Thyroid gland (tissue), 4 donors: ENCODE measurements at regions not wholly inside any gene's neighbourhood (a gene's known extent, or its start where the extent isn't known, plus 50 kb on each side); places are given as distances from the start of the nearest gene placed in this dataset.

Experiments
- DNase-seq, 2 donors: peaks; one replicate each; pipeline ENCODE4 v3.0.0-alpha.2; 2019
- H3K27ac ChIP-seq, 3 donors: fragments of 200-600 bp; sonication (generic); 1 replicate in 2 of 3; 2 replicates in 1 of 3; pipeline ENCODE4 v1.5.1; 2016 to 2019; ENCODE audit warnings: mild to moderate bottlenecking in 1 of 3, moderate library complexity in 1 of 3
- H3K27me3 ChIP-seq: fragments of 200-600 bp; sonication (generic); one replicate; pipeline ENCODE4 v1.5.1; 2019
- H3K36me3 ChIP-seq, 2 donors: fragments of 200-600 bp; sonication (generic); one replicate each; pipeline ENCODE4 v1.5.1; 2016 to 2019
- H3K4me1 ChIP-seq, 2 donors: fragments of 200-600 bp; sonication (generic); one replicate each; pipeline ENCODE4 v1.5.1; 2017 to 2019
- H3K4me3 ChIP-seq, 3 donors: fragments of 200-600 bp; sonication (generic); replicated peaks in 1 of 3; 1 replicate in 2 of 3; 2 replicates in 1 of 3; pipeline ENCODE4 v1.5.1; 2016; ENCODE audit warnings: mild to moderate bottlenecking in 1 of 3
- H3K9me3 ChIP-seq: fragments of 200-600 bp; sonication (generic); one replicate; pipeline ENCODE4 v1.5.1; 2017
- CTCF ChIP-seq, 6 experiments: fragments of 200-600 bp in 3 of 6; fragments of 450-650 bp in 3 of 6; sonication (generic) in 3 of 6; IDR thresholded peaks; one replicate each; pipeline ENCODE4 v1.5.1; 2016 to 2019; ENCODE audit warnings: antibody characterized with exemption in 6 of 6, mild to moderate bottlenecking in 2 of 6, inconsistent platforms in 1 of 6, moderate library complexity in 1 of 6
- POLR2A ChIP-seq, 2 donors: fragments of 450-650 bp; IDR thresholded peaks; one replicate each; pipeline ENCODE4 v1.6.1; 2017; ENCODE audit warnings: antibody characterized with exemption in 2 of 2, mild to moderate bottlenecking in 2 of 2, moderate library complexity in 1 of 2
- WGBS, 2 donors: methylation state at CpG; one replicate each; pipeline ENCODE4 v1.1.5; 2017; 5-methylcytosine and 5-hydroxymethylcytosine counted together
- intact Hi-C: fragments of 100-400 bp; cut with DNase I; formaldehyde crosslinking; loops from one replicate; pipeline ENCODE4 v1.15.1; 2023

- WGBS, 2 donors, result 88 to 91% methylated on average over 3 of the region's 3 CpGs
- no peak for DNase-seq
- no peak overlapping the region for H3K27ac ChIP-seq
- TF ChIP-seq POLR2A (IDR thresholded peaks at IDR 0.05), result no peak
- peak in 1 of 6 experiments; percentile 34 for TF ChIP-seq CTCF (IDR thresholded peaks at IDR 0.05)
- H3K4me1 ChIP-seq, result peaks cover 0 to 6% of the 10 kb centered on the region in 2 donors
- intact Hi-C loops, result no loop called here
- H3K9me3 ChIP-seq, result no peaks in the 10 kb centered on the region
- H3K4me3 ChIP-seq, result no peak overlapping the region
- no peaks in the 10 kb centered on the region for H3K36me3 ChIP-seq
- no peaks in the 10 kb centered on the region for H3K27me3 ChIP-seq
Observed at GRCh38 chr3:150303768-150304167, 104.3 kb upstream of the TSC22D2 start.

- no peak for DNase-seq
- H3K36me3 ChIP-seq, result no peaks in the 10 kb centered on the region
- intact Hi-C loops, result no loop called here
Observed at GRCh38 chr3:150302246-150302645, 105.9 kb upstream of the TSC22D2 start.

GRCh38 chr3:150300852-150301517, 107.1 kb upstream of the TSC22D2 start:
- intact Hi-C loops, result no loop called here
- DNase-seq, result no peak
- no peaks in the 10 kb centered on the region for H3K9me3 ChIP-seq

More at GRCh38 chr3:150302246-150302645, 105.9 kb upstream of the TSC22D2 start:
- no peak overlapping the region for H3K27ac ChIP-seq
- H3K4me3 ChIP-seq, result no peak overlapping the region
- H3K4me1 ChIP-seq, result peaks cover 0 to 7% of the 10 kb centered on the region in 2 donors
- H3K9me3 ChIP-seq, result no peaks in the 10 kb centered on the region
- TF ChIP-seq POLR2A (IDR thresholded peaks at IDR 0.05) (no peak), CTCF (IDR thresholded peaks at IDR 0.05) (no peak)
- H3K27me3 ChIP-seq, result no peaks in the 10 kb centered on the region

GRCh38 chr3:150300388-150300787, 107.7 kb upstream of the TSC22D2 start:
- intact Hi-C loops, result no loop called here
- no peak overlapping the region for H3K4me3 ChIP-seq
- H3K27ac ChIP-seq, result no peak overlapping the region
- TF ChIP-seq POLR2A (IDR thresholded peaks at IDR 0.05), result no peak
- TF ChIP-seq CTCF (IDR thresholded peaks at IDR 0.05), result no peak
- no peak for DNase-seq
- WGBS, 2 donors, result 50 to 96% methylated on average over 2 of the region's 2 CpGs
- H3K36me3 ChIP-seq, result no peaks in the 10 kb centered on the region
- peaks cover 0 to 7% of the 10 kb centered on the region in 2 donors for H3K4me1 ChIP-seq
- H3K27me3 ChIP-seq, result no peaks in the 10 kb centered on the region
- H3K9me3 ChIP-seq, result no peaks in the 10 kb centered on the region

More at GRCh38 chr3:150300852-150301517, 107.1 kb upstream of the TSC22D2 start:
- Histone ChIP-seq H3K4me1 (peaks cover 0 to 7% of the 10 kb centered on the region in 2 donors), H3K4me3 (no peak overlapping the region), H3K27ac (no peak overlapping the region), H3K36me3 (no peaks in the 10 kb centered on the region), H3K27me3 (no peaks in the 10 kb centered on the region)
- 86 to 90% methylated on average over 8 of the region's 8 CpGs for WGBS, 2 donors
- TF ChIP-seq POLR2A (IDR thresholded peaks at IDR 0.05) (no peak), CTCF (IDR thresholded peaks at IDR 0.05) (no peak)

GRCh38 chr3:150299201-150299600, 108.9 kb upstream of the TSC22D2 start:
- Histone ChIP-seq H3K36me3 (no peaks in the 10 kb centered on the region), H3K9me3 (no peaks in the 10 kb centered on the region), H3K4me1 (peaks cover 0 to 7% of the 10 kb centered on the region in 2 donors), H3K4me3 (no peak overlapping the region), H3K27ac (no peak overlapping the region), H3K27me3 (no peaks in the 10 kb centered on the region)
- no peak for DNase-seq
- 41% methylated on average over 2 of the region's 2 CpGs for WGBS, 2 donors
- intact Hi-C loops, result no loop called here
- TF ChIP-seq CTCF (IDR thresholded peaks at IDR 0.05) (no peak), POLR2A (IDR thresholded peaks at IDR 0.05) (no peak)
